H1 (cell line): ENCODE measurements at regions not wholly inside any gene's neighbourhood (a gene's known extent, or its start where the extent isn't known, plus 50 kb on each side); places are given as distances from the start of the nearest gene placed in this dataset.

Experiments used
- BACH1 ChIP-seq: IDR thresholded peaks from 2 replicates; pipeline ENCODE4 v1.6.1; 2012; ENCODE audit warnings: low read length, improper control_type of control experiment
- CEBPB ChIP-seq: IDR thresholded peaks from 2 replicates; pipeline ENCODE4 v1.6.1; 2012; ENCODE audit warnings: low read depth, low read length
- KDM1A ChIP-seq: fragments of 200-600, 300-600 bp; sonication (generic); IDR thresholded peaks from 2 replicates; pipeline ENCODE4 v1.7.1; 2016; ENCODE audit warnings: mild to moderate bottlenecking, low read length, borderline replicate concordance
- RFX5 ChIP-seq: IDR thresholded peaks from 2 replicates; pipeline ENCODE4 v1.6.1; 2011; ENCODE audit warnings: low read depth, low read length, improper control_type of control experiment, borderline replicate concordance
- RNF2 ChIP-seq: fragments of 200-900, 300-1000 bp; sonication (generic); IDR thresholded peaks from 2 replicates; pipeline ENCODE4 v1.7.1; 2016; ENCODE audit warnings: borderline replicate concordance, low read depth, mild to moderate bottlenecking, antibody characterized with exemption, low read length; ENCODE audit not compliant: poor library complexity, severe bottlenecking; ENCODE audit errors: missing control alignments

GRCh38 chr4:104063341-104063740, 343.6 kb upstream of the TACR3 start (continued):
- no peak for TF ChIP-seq RFX5
- no peak for TF ChIP-seq BACH1
- TF ChIP-seq CEBPB: no peak
- no peak for TF ChIP-seq RNF2
- TF ChIP-seq KDM1A: no peak
- TF ChIP-seq, all 59 proteins: peak for 0
